ENCODE measurements at regions not wholly inside any gene's neighbourhood (a gene's known extent, or its start where the extent isn't known, plus 50 kb on each side); places are given as distances from the start of the nearest gene placed in this dataset.

- no peak overlapping the region for H3K4me2 ChIP-seq (ENCODE audit: extremely low read depth, insufficient read depth, low read length)
- H3K27ac ChIP-seq (ENCODE audit: insufficient read depth, low read length), result no peak overlapping the region
- no peak overlapping the region for H3K4me3 ChIP-seq (replicated peaks in 1 of 4; ENCODE audit: control extremely low read depth in 1 of 4, insufficient read depth in 1 of 4, low read depth in 3 of 4, low read length in 4 of 4)
- H3K79me2 ChIP-seq (ENCODE audit: control insufficient read depth, insufficient read depth, low read length), result no peaks in the 10 kb centered on the region
- no peaks in the 10 kb centered on the region for H3K9me3 ChIP-seq (ENCODE audit: control insufficient read depth, insufficient read depth, low read depth, low read length)
- no peak overlapping the region for H3K9ac ChIP-seq (ENCODE audit: insufficient read depth, low read length)
- H4K20me1 ChIP-seq (ENCODE audit: control insufficient read depth, extremely low read depth, insufficient read depth, low read length), result no peaks in the 10 kb centered on the region
- no peak overlapping the region for H2AFZ ChIP-seq (ENCODE audit: low read length)
- no peaks in the 10 kb centered on the region for H3K4me1 ChIP-seq (ENCODE audit: control insufficient read depth, extremely low read depth, insufficient read depth, low read length)
- H3K36me3 ChIP-seq (ENCODE audit: control insufficient read depth, insufficient read depth, low read length), result no peaks in the 10 kb centered on the region
- peak; percentile 32 to 44 for DNase-seq (ENCODE audit: low read depth in 2 of 2)
- no peaks in the 10 kb centered on the region for H3K27me3 ChIP-seq (ENCODE audit: control insufficient read depth, insufficient read depth, low read length)
- TF ChIP-seq EZH2 (IDR thresholded peaks at IDR 0.05; ENCODE audit: low read length, missing control alignments) (no peak), CTCF (conservative IDR thresholded peaks at IDR 0.05 in 1 of 2, IDR thresholded peaks at IDR 0.05 in 1 of 2; ENCODE audit: low read depth in 1 of 2, low read length in 2 of 2) (no peak)
Observed at GRCh38 chr13:75153834-75154233, 328.1 kb downstream of the TBC1D4 start.

- Histone ChIP-seq H3K27ac (ENCODE audit: insufficient read depth, low read length) (no peak overlapping the region), H3K27me3 (ENCODE audit: control insufficient read depth, insufficient read depth, low read length) (no peaks in the 10 kb centered on the region)
- TF ChIP-seq EZH2 (IDR thresholded peaks at IDR 0.05; ENCODE audit: low read length, missing control alignments) (no peak), CTCF (conservative IDR thresholded peaks at IDR 0.05 in 1 of 2, IDR thresholded peaks at IDR 0.05 in 1 of 2; ENCODE audit: low read depth in 1 of 2, low read length in 2 of 2) (no peak)
Observed at GRCh38 chr13:75153386-75153785, 328.6 kb downstream of the TBC1D4 start.

GRCh38 chr13:75151081-75151643, 330.8 kb downstream of the TBC1D4 start:
- Histone ChIP-seq H4K20me1 (ENCODE audit: control insufficient read depth, extremely low read depth, insufficient read depth, low read length) (no peaks in the 10 kb centered on the region), H2AFZ (ENCODE audit: low read length) (no peak overlapping the region), H3K36me3 (ENCODE audit: control insufficient read depth, insufficient read depth, low read length) (no peaks in the 10 kb centered on the region), H3K9me3 (ENCODE audit: control insufficient read depth, insufficient read depth, low read depth, low read length) (no peaks in the 10 kb centered on the region), H3K27ac (ENCODE audit: insufficient read depth, low read length) (no peak overlapping the region), H3K4me3 (replicated peaks in 1 of 4; ENCODE audit: control extremely low read depth in 1 of 4, insufficient read depth in 1 of 4, low read depth in 3 of 4, low read length in 4 of 4) (no peak overlapping the region), H3K27me3 (ENCODE audit: control insufficient read depth, insufficient read depth, low read length) (no peaks in the 10 kb centered on the region), H3K79me2 (ENCODE audit: control insufficient read depth, insufficient read depth, low read length) (no peaks in the 10 kb centered on the region), H3K4me2 (ENCODE audit: extremely low read depth, insufficient read depth, low read length) (no peak overlapping the region), H3K4me1 (ENCODE audit: control insufficient read depth, extremely low read depth, insufficient read depth, low read length) (no peaks in the 10 kb centered on the region), H3K9ac (ENCODE audit: insufficient read depth, low read length) (no peak overlapping the region)
- DNase-seq (ENCODE audit: low read depth in 2 of 2), result peak; percentile 76 to 79
- TF ChIP-seq EZH2 (IDR thresholded peaks at IDR 0.05; ENCODE audit: low read length, missing control alignments), result no peak
- no peak for TF ChIP-seq CTCF (conservative IDR thresholded peaks at IDR 0.05 in 1 of 2, IDR thresholded peaks at IDR 0.05 in 1 of 2; ENCODE audit: low read depth in 1 of 2, low read length in 2 of 2)

More at GRCh38 chr13:75153386-75153785, 328.6 kb downstream of the TBC1D4 start:
- Histone ChIP-seq H3K4me1 (ENCODE audit: control insufficient read depth, extremely low read depth, insufficient read depth, low read length) (no peaks in the 10 kb centered on the region), H2AFZ (ENCODE audit: low read length) (no peak overlapping the region), H3K79me2 (ENCODE audit: control insufficient read depth, insufficient read depth, low read length) (no peaks in the 10 kb centered on the region), H4K20me1 (ENCODE audit: control insufficient read depth, extremely low read depth, insufficient read depth, low read length) (no peaks in the 10 kb centered on the region), H3K9me3 (ENCODE audit: control insufficient read depth, insufficient read depth, low read depth, low read length) (no peaks in the 10 kb centered on the region), H3K36me3 (ENCODE audit: control insufficient read depth, insufficient read depth, low read length) (no peaks in the 10 kb centered on the region), H3K4me2 (ENCODE audit: extremely low read depth, insufficient read depth, low read length) (no peak overlapping the region), H3K4me3 (replicated peaks in 1 of 4; ENCODE audit: control extremely low read depth in 1 of 4, insufficient read depth in 1 of 4, low read depth in 3 of 4, low read length in 4 of 4) (no peak overlapping the region), H3K9ac (ENCODE audit: insufficient read depth, low read length) (no peak overlapping the region)
- DNase-seq (ENCODE audit: low read depth in 2 of 2), result no peak

Data from fibroblast of lung (primary cell).